Peyer's patch (tissue), 4 donors: ENCODE measurements at regions not wholly inside any gene's neighbourhood (a gene's known extent, or its start where the extent isn't known, plus 50 kb on each side); places are given as distances from the start of the nearest gene placed in this dataset.

Experiments
- DNase-seq, 3 donors: peaks; one replicate each; pipeline ENCODE4 v3.0.0-alpha.2; 2017 to 2019
- H3K27ac ChIP-seq, 4 donors: fragments of 200-600 bp; sonication (generic); one replicate each; pipeline ENCODE4 v1.5.1; 2016 to 2019
- H3K27me3 ChIP-seq, 2 donors: fragments of 200-600 bp; sonication (generic); one replicate each; pipeline ENCODE4 v1.5.1; 2019
- H3K36me3 ChIP-seq, 3 donors: fragments of 200-600 bp; sonication (generic); one replicate each; pipeline ENCODE4 v1.5.1; 2016 to 2019
- H3K4me1 ChIP-seq, 4 donors: fragments of 200-600 bp; sonication (generic); one replicate each; pipeline ENCODE4 v1.5.1; 2016 to 2019
- H3K4me3 ChIP-seq, 4 donors: fragments of 200-600 bp; sonication (generic); 1 replicate in 3 of 4; 2 replicates in 1 of 4; pipeline ENCODE4 v1.5.1; 2016 to 2019; ENCODE audit warnings: mild to moderate bottlenecking in 1 of 4
- H3K9me3 ChIP-seq, 4 donors: fragments of 200-600 bp; sonication (generic); one replicate each; pipeline ENCODE4 v1.5.1; 2016 to 2019; ENCODE audit warnings: mild to moderate bottlenecking in 1 of 4
- CTCF ChIP-seq, 6 experiments: fragments of 450-650 bp in 4 of 6; fragments of 200-600 bp in 2 of 6; sonication (generic) in 1 of 6; IDR thresholded peaks; one replicate each; pipeline ENCODE4 v1.5.1; 2017 to 2019; ENCODE audit warnings: antibody characterized with exemption in 6 of 6, mild to moderate bottlenecking in 3 of 6, moderate library complexity in 1 of 6
- POLR2A ChIP-seq, 2 donors: fragments of 450-650 bp; IDR thresholded peaks; one replicate each; pipeline ENCODE4 v1.5.1; 2017; ENCODE audit warnings: antibody characterized with exemption in 2 of 2, mild to moderate bottlenecking in 2 of 2, moderate library complexity in 2 of 2

- H3K27me3 ChIP-seq = peaks cover 0 to 7% of the 10 kb centered on the region in 2 donors
- H3K27ac ChIP-seq = no peak overlapping the region
- H3K4me3 ChIP-seq = no peak overlapping the region
- no peaks in the 10 kb centered on the region for H3K36me3 ChIP-seq
- H3K9me3 ChIP-seq = no peaks in the 10 kb centered on the region
- H3K4me1 ChIP-seq = peaks cover 0 to 10% (median 2%) of the 10 kb centered on the region in 4 donors
- DNase-seq = no peak
- no peak for TF ChIP-seq CTCF (IDR thresholded peaks at IDR 0.05)
- TF ChIP-seq POLR2A (IDR thresholded peaks at IDR 0.05) = no peak
Measured at GRCh38 chr3:127461286-127461910, 129.1 kb downstream of the TPRA1 start.

GRCh38 chr3:127459891-127460290 lies 130.6 kb downstream of the TPRA1 start:
- TF ChIP-seq CTCF (IDR thresholded peaks at IDR 0.05) = no peak
- no peak for TF ChIP-seq POLR2A (IDR thresholded peaks at IDR 0.05)
- Histone ChIP-seq H3K27ac (no peak overlapping the region), H3K4me1 (peaks cover 0 to 24% (median 7%) of the 10 kb centered on the region in 4 donors), H3K27me3 (peaks cover 0 to 12% of the 10 kb centered on the region in 2 donors), H3K9me3 (no peaks in the 10 kb centered on the region), H3K4me3 (no peak overlapping the region), H3K36me3 (no peaks in the 10 kb centered on the region)
- no peak for DNase-seq

DNA sequence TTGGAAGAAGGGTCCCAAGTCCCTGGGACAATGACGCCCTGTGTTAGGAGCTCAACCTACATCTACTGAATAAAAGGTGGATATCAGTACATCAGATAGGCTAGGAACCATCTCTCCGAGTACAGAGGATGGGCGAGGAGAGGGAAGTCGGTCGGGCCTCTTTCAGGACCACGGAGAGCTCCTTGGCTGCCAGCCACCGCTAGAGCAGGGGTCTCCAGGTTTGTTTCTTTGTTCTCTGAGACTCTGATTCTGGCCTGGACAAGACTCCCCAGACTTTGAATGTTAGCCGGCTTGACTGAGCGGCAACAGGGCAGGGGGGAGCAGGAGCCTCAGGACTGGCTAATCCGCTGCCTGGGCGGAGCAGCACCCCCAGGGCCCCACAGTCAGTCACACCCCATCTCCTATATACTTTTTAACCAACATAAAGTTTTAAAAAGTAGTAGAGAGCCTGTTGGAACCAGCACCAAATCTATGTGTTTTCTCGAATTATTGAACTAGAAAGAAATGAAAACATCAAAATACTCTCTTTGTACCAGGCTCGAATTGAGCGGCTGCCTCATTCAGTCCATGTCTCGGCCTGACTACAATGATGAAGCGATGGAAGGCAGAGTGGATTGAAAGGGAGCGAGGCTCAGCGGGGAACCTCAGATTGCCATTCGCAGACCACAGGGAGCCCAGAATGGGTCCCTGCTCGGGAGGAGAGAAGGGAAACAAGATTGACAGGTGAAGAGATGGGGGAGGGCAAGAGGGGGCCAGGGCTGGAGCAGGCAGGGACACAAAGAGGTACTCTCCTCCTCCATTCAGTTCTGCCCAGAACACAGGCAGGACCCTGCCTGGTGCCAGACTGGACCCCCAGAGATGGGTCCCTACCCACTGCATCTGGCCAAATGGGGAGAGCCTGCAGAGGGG lies 131.6 kb downstream of the TPRA1 start:
- no peaks in the 10 kb centered on the region for H3K36me3 ChIP-seq
- H3K4me3 ChIP-seq = no peak overlapping the region
- no peaks in the 10 kb centered on the region for H3K9me3 ChIP-seq
- peaks cover 0 to 12% of the 10 kb centered on the region in 2 donors for H3K27me3 ChIP-seq
- DNase-seq = no peak
- no peak overlapping the region for H3K27ac ChIP-seq
- H3K4me1 ChIP-seq = peaks cover 0 to 24% (median 7%) of the 10 kb centered on the region in 4 donors
- TF ChIP-seq POLR2A (IDR thresholded peaks at IDR 0.05) (no peak), CTCF (IDR thresholded peaks at IDR 0.05) (no peak)

GRCh38 chr3:127457546-127458145 lies 132.9 kb downstream of the TPRA1 start:
- peaks cover 0 to 24% (median 7%) of the 10 kb centered on the region in 4 donors for H3K4me1 ChIP-seq
- no peaks in the 10 kb centered on the region for H3K9me3 ChIP-seq
- peaks cover 0 to 12% of the 10 kb centered on the region in 2 donors for H3K27me3 ChIP-seq
- DNase-seq = no peak
- no peaks in the 10 kb centered on the region for H3K36me3 ChIP-seq
- H3K4me3 ChIP-seq = no peak overlapping the region
- H3K27ac ChIP-seq = no peak overlapping the region
- TF ChIP-seq CTCF (IDR thresholded peaks at IDR 0.05) = no peak
- no peak for TF ChIP-seq POLR2A (IDR thresholded peaks at IDR 0.05)

- no peak overlapping the region for H3K27ac ChIP-seq
- peaks cover 0 to 12% of the 10 kb centered on the region in 2 donors for H3K27me3 ChIP-seq
- peak overlapping the region in 1 of 4 donors; percentile 17 for H3K4me3 ChIP-seq
- TF ChIP-seq CTCF (IDR thresholded peaks at IDR 0.05) (no peak), POLR2A (IDR thresholded peaks at IDR 0.05) (no peak)
- H3K4me1 ChIP-seq = peaks cover 0 to 24% (median 7%) of the 10 kb centered on the region in 4 donors
- H3K9me3 ChIP-seq = no peaks in the 10 kb centered on the region
- no peaks in the 10 kb centered on the region for H3K36me3 ChIP-seq
- DNase-seq = no peak
Measured at GRCh38 chr3:127457094-127457475, 133.4 kb downstream of the TPRA1 start.
